ENCODE measurements at regions not wholly inside any gene's neighbourhood (a gene's known extent, or its start where the extent isn't known, plus 50 kb on each side); places are given as distances from the start of the nearest gene placed in this dataset.

DNA sequence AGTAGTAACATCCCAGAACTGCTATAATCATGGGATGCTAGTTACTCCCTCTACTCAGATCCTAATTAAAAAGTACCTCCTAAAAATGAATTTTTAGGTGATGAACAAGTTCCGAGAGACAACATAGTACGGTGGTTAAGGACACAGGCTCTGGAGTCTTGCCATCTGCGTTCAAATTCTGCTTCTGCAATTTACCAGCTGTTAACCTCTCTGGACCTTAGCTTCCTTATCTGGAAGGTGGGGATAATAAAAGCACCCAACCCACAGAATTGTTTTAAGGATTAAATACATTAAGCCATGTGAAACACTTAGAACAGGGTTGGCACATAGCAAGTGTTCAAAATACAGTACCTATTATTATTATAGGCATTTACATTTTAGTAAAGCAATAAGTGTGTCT, 77.5 kb upstream of the XPA start:
- TF ChIP-seq POLR2A (IDR thresholded peaks at IDR 0.05), result no peak
- TF ChIP-seq, protein P1, sequence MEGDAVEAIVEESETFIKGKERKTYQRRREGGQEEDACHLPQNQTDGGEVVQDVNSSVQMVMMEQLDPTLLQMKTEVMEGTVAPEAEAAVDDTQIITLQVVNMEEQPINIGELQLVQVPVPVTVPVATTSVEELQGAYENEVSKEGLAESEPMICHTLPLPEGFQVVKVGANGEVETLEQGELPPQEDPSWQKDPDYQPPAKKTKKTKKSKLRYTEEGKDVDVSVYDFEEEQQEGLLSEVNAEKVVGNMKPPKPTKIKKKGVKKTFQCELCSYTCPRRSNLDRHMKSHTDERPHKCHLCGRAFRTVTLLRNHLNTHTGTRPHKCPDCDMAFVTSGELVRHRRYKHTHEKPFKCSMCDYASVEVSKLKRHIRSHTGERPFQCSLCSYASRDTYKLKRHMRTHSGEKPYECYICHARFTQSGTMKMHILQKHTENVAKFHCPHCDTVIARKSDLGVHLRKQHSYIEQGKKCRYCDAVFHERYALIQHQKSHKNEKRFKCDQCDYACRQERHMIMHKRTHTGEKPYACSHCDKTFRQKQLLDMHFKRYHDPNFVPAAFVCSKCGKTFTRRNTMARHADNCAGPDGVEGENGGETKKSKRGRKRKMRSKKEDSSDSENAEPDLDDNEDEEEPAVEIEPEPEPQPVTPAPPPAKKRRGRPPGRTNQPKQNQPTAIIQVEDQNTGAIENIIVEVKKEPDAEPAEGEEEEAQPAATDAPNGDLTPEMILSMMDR (IDR thresholded peaks at IDR 0.05), result no peak

Measured in lower leg skin (tissue), 3 donors.